Upper lobe of left lung (tissue), 6 donors: ENCODE measurements at regions not wholly inside any gene's neighbourhood (a gene's known extent, or its start where the extent isn't known, plus 50 kb on each side); places are given as distances from the start of the nearest gene placed in this dataset.

ENCODE experiments used
- ATAC-seq, 2 donors: fragments of 200-7000 bp; cut with Tn5 transposase; one replicate each; pipeline ENCODE4 v1.9.1; 2022; ENCODE audit warnings: mild to moderate bottlenecking in 2 of 2, moderate library complexity in 2 of 2; ENCODE audit not compliant: low FRiP score in 2 of 2
- DNase-seq, 2 donors: peaks; one replicate each; pipeline ENCODE4 v3.0.0-alpha.2; 2019 to 2020
- H3K27ac ChIP-seq, 4 donors: fragments of 200-600 bp; sonication (generic); one replicate each; pipeline ENCODE4 v1.5.1; 2016 to 2019
- H3K27me3 ChIP-seq, 4 donors: fragments of 200-600 bp; sonication (generic); one replicate each; pipeline ENCODE4 v1.5.1; 2017 to 2019
- H3K36me3 ChIP-seq, 4 donors: fragments of 200-600 bp; sonication (generic); one replicate each; pipeline ENCODE4 v1.5.1; 2016 to 2019
- H3K4me1 ChIP-seq, 4 donors: fragments of 200-600 bp; sonication (generic); one replicate each; pipeline ENCODE4 v1.5.1; 2018 to 2019
- H3K4me3 ChIP-seq, 4 donors: fragments of 200-600 bp; sonication (generic); one replicate each; pipeline ENCODE4 v1.5.1; 2017 to 2019; ENCODE audit warnings: mild to moderate bottlenecking in 2 of 4, moderate library complexity in 1 of 4
- H3K9me3 ChIP-seq, 4 donors: fragments of 200-600 bp; sonication (generic); one replicate each; pipeline ENCODE4 v1.5.1; 2018 to 2019
- EP300 ChIP-seq, 4 donors: sonication (generic); formaldehyde crosslinking; IDR thresholded peaks; one replicate each; pipeline ENCODE4 v1.5.1; 2017; ENCODE audit warnings: antibody characterized with exemption in 4 of 4, control low read depth in 2 of 4
- POLR2A ChIP-seq, 4 donors: fragments of 450-650 bp; IDR thresholded peaks; one replicate each; pipeline ENCODE4 v1.5.1; 2016 to 2017; ENCODE audit warnings: antibody characterized with exemption in 4 of 4, mild to moderate bottlenecking in 2 of 4
- POLR2AphosphoS5 ChIP-seq, 2 donors: sonication (generic); formaldehyde crosslinking; IDR thresholded peaks; one replicate each; pipeline ENCODE4 v1.5.1; 2017; ENCODE audit warnings: antibody characterized with exemption in 2 of 2
- WGBS, 2 donors: methylation state at CpG; one replicate each; pipeline ENCODE4 v1.1.5; 2017 to 2018; 5-methylcytosine and 5-hydroxymethylcytosine counted together
- TF ChIP-seq, protein P1 (sequence below), 6 experiments: fragments of 450-650 bp in 4 of 6; fragments of 200-600 bp in 2 of 6; sonication (generic) in 2 of 6; IDR thresholded peaks; one replicate each; pipeline ENCODE4 v1.5.1; 2016 to 2019; ENCODE audit warnings: antibody characterized with exemption in 6 of 6
- donor health status: DM: no; HTN: no; CAD: no; lungs with moderate emphysema.
- donor health status: DM: no; HTN: yes; CAD: no; lungs with severe emphysema.

DNA sequence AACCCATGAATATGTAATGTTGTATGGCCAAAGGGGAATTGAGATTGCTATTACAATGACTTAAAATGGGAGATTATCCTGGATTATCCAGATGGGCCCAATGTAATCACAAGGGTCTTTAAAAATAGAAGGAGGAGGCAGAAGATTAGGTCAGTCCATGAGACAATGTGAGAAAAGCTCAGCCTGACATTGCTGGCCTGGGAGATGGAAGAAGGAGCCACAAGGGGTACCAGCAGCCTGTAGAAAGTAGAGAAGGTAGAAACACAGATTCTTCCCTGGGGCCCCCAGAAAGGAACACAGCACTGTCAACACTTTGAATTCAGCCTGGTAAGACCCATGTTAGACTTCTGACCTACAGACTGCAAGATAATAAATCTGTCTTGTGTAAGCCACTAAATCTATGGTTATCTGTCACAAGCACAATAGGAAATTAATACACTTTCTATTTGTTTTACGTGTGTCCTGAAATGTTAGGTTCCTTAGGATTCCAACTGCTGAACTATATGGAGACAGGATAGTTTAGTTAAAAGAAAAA is 132.9 kb upstream of the SERP2 start:
- ATAC-seq (no peak), DNase-seq (no peak)
- H3K4me1 ChIP-seq, result peaks cover 18 to 30% (median 24%) of the 10 kb centered on the region in 4 donors
- no peaks in the 10 kb centered on the region for H3K36me3 ChIP-seq
- no peak overlapping the region for H3K27ac ChIP-seq
- WGBS, 2 donors, result 86 to 90% methylated on average over 1 of the region's 1 CpG
- no peaks in the 10 kb centered on the region for H3K27me3 ChIP-seq
- no peaks in the 10 kb centered on the region for H3K9me3 ChIP-seq
- no peak overlapping the region for H3K4me3 ChIP-seq
- TF ChIP-seq POLR2A (IDR thresholded peaks at IDR 0.05) (no peak), EP300 (IDR thresholded peaks at IDR 0.05) (no peak), POLR2AphosphoS5 (IDR thresholded peaks at IDR 0.05) (no peak)
- TF ChIP-seq, protein P1, sequence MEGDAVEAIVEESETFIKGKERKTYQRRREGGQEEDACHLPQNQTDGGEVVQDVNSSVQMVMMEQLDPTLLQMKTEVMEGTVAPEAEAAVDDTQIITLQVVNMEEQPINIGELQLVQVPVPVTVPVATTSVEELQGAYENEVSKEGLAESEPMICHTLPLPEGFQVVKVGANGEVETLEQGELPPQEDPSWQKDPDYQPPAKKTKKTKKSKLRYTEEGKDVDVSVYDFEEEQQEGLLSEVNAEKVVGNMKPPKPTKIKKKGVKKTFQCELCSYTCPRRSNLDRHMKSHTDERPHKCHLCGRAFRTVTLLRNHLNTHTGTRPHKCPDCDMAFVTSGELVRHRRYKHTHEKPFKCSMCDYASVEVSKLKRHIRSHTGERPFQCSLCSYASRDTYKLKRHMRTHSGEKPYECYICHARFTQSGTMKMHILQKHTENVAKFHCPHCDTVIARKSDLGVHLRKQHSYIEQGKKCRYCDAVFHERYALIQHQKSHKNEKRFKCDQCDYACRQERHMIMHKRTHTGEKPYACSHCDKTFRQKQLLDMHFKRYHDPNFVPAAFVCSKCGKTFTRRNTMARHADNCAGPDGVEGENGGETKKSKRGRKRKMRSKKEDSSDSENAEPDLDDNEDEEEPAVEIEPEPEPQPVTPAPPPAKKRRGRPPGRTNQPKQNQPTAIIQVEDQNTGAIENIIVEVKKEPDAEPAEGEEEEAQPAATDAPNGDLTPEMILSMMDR (IDR thresholded peaks at IDR 0.05), result no peak

DNA sequence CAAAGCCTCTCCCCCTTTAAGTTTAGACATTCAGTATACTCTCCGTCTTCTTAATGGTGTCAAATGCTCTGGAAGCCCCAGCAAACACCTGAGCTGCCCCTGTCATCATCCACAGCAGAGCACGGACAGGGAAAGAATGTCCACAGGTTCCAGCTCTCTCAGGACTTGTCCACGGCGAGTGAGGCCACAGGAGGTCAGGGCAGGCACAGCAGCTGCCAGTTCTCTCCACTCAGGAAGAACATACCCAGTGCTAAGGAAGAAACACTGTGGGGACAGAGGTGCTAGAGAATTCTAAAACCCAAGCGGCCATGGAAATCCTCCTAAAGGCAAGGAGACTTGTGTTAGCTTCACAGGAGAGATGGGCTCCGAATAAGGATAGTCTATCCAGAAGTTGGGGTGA is 132.0 kb upstream of the SERP2 start:
- Histone ChIP-seq H3K27ac (peak overlapping the region in 1 of 4 donors; percentile 80), H3K4me1 (peaks cover 9 to 20% (median 14%) of the 10 kb centered on the region in 4 donors), H3K27me3 (no peaks in the 10 kb centered on the region), H3K36me3 (no peaks in the 10 kb centered on the region), H3K9me3 (no peaks in the 10 kb centered on the region), H3K4me3 (no peak overlapping the region)
- no peak for ATAC-seq
- DNase-seq, result no peak
- WGBS, 2 donors, result 82 to 85% methylated on average over 6 of the region's 6 CpGs
- TF ChIP-seq EP300 (IDR thresholded peaks at IDR 0.05), result no peak
- TF ChIP-seq POLR2AphosphoS5 (IDR thresholded peaks at IDR 0.05), result peak in 1 of 2 donors; percentile 11
- TF ChIP-seq, protein P1 (IDR thresholded peaks at IDR 0.05), result no peak
- TF ChIP-seq POLR2A (IDR thresholded peaks at IDR 0.05), result no peak

DNA sequence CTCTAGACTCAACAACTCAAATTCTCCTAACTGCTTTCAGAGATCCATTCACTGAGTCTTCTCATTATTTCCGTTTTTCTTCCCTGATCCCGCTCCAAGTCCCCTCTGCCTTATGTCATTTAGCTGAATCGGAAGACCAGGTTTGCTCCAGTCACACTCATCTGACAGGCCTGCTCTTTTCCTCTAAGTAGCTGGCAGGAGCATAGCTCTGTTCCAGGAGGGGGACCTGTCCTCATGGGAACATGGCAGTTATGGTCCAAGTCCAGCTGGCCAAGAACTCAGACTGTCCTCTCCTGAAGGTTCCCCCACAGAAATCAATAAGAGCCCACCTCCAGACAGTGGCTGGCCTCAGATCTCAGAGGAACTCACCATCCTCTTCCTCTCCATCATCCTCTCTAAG is 130.9 kb upstream of the SERP2 start:
- 86 to 90% methylated on average over 3 of the region's 3 CpGs for WGBS, 2 donors
- no peak overlapping the region for H3K4me3 ChIP-seq
- ATAC-seq (no peak), DNase-seq (no peak)
- peaks cover 7 to 10% (median 8%) of the 10 kb centered on the region in 4 donors for H3K4me1 ChIP-seq
- no peaks in the 10 kb centered on the region for H3K9me3 ChIP-seq
- peak overlapping the region in 3 of 4 donors; percentile 44 to 80 (median 62) for H3K27ac ChIP-seq
- H3K36me3 ChIP-seq, result no peaks in the 10 kb centered on the region
- H3K27me3 ChIP-seq, result no peaks in the 10 kb centered on the region
- TF ChIP-seq POLR2AphosphoS5 (IDR thresholded peaks at IDR 0.05) (no peak), EP300 (IDR thresholded peaks at IDR 0.05) (no peak), POLR2A (IDR thresholded peaks at IDR 0.05) (no peak)
- TF ChIP-seq, protein P1 (IDR thresholded peaks at IDR 0.05), result no peak

DNA sequence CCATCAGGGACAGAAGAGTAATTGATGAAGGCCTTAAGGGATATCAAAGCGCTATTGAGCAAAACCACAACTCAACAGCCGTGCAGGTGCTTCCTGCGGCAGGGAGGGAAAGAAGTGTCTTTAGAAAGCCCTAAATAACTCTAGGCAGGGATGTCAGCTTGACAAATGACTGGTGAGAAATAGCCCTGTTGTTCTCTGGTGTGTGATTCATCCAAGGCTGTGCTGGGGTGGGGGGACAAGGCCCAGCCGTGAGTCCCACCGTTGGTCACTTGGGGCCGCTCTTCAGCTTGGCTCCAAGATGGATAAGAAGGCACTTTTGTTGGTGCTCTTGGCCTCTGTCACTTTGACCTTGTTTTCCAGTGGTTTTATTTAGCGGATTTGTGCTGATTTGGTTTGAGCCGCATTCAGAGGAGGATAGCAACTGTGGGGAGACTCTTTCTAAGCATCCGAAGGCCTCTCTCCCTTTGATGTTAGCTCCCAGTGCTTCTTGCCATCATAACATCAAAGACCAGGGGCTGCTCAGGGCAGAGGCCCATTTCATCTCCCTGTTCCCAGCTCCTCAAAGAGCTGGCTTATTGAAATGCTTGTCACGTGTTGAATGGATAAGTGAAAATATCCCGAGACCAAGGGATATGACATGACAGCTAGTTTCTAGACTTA is 130.3 kb upstream of the SERP2 start:
- Histone ChIP-seq H3K36me3 (no peaks in the 10 kb centered on the region), H3K27me3 (no peaks in the 10 kb centered on the region), H3K27ac (peak overlapping the region in 3 of 4 donors; percentile 44 to 80 (median 62)), H3K4me3 (no peak overlapping the region), H3K9me3 (no peaks in the 10 kb centered on the region), H3K4me1 (peaks cover 1 to 6% (median 3%) of the 10 kb centered on the region in 4 donors)
- 47 to 58% methylated on average over 11 of the region's 11 CpGs for WGBS, 2 donors
- TF ChIP-seq EP300 (IDR thresholded peaks at IDR 0.05), result peak in 1 of 4 donors; percentile 86
- no peak for TF ChIP-seq POLR2A (IDR thresholded peaks at IDR 0.05)
- peak; percentile 44 to 70 for TF ChIP-seq POLR2AphosphoS5 (IDR thresholded peaks at IDR 0.05)
- TF ChIP-seq, protein P1 (IDR thresholded peaks at IDR 0.05), result peak in 5 of 6 experiments; percentile 33 to 64 (median 49)
- DNase-seq, result peak in 1 of 2 donors; percentile 69
- ATAC-seq, result peak; percentile 56 to 79
